Liver (tissue), 8 donors: ENCODE measurements at regions not wholly inside any gene's neighbourhood (a gene's known extent, or its start where the extent isn't known, plus 50 kb on each side); places are given as distances from the start of the nearest gene placed in this dataset.

ENCODE experiments used
- DNase-seq: peaks from one replicate; pipeline ENCODE4 v3.0.0-alpha.2; 2017; ENCODE audit warnings: low spot score
- H3K27ac ChIP-seq, 2 donors: one replicate each; pipeline ENCODE4 v1.7.0; 2013; ENCODE audit warnings: inconsistent platforms in 2 of 2, low read length in 2 of 2, control low read depth in 1 of 2, low read depth in 1 of 2, mild to moderate bottlenecking in 1 of 2
- H3K27me3 ChIP-seq, 4 donors: one replicate each; pipeline versions ENCODE4 v1.6.1 to v1.7.0; 2013; ENCODE audit warnings: low read length in 3 of 4, inconsistent platforms in 1 of 4, mild to moderate bottlenecking in 1 of 4, moderate library complexity in 1 of 4; ENCODE audit not compliant: control insufficient read depth in 4 of 4, insufficient read depth in 4 of 4
- H3K36me3 ChIP-seq, 4 donors: one replicate each; pipeline versions ENCODE4 v1.6.1 to v1.7.0; 2013; ENCODE audit warnings: low read length in 3 of 4, mild to moderate bottlenecking in 3 of 4, low read depth in 1 of 4, moderate library complexity in 1 of 4; ENCODE audit not compliant: control insufficient read depth in 4 of 4, insufficient read depth in 3 of 4
- H3K4me1 ChIP-seq, 4 donors: one replicate each; pipeline versions ENCODE4 v1.6.1 to v1.7.0; 2013; ENCODE audit warnings: low read length in 3 of 4, mild to moderate bottlenecking in 3 of 4, moderate library complexity in 1 of 4; ENCODE audit not compliant: control insufficient read depth in 4 of 4, insufficient read depth in 4 of 4
- H3K4me3 ChIP-seq, 3 donors: one replicate each; pipeline versions ENCODE4 v1.6.1 to v1.7.0; 2013; ENCODE audit warnings: low read length in 3 of 3, control low read depth in 1 of 3, low read depth in 1 of 3, mild to moderate bottlenecking in 1 of 3
- H3K9ac ChIP-seq, 2 donors: one replicate each; pipeline ENCODE4 v1.7.0; 2013; ENCODE audit warnings: low read length in 2 of 2, mild to moderate bottlenecking in 2 of 2, moderate library complexity in 2 of 2, control low read depth in 1 of 2, low read depth in 1 of 2
- H3K9me3 ChIP-seq, 4 donors: one replicate each; pipeline versions ENCODE4 v1.6.1 to v1.7.0; 2013; ENCODE audit warnings: low read length in 3 of 4; ENCODE audit not compliant: control insufficient read depth in 4 of 4
- EGR1 ChIP-seq, 2 donors: IDR thresholded peaks; 2 replicates each; pipeline ENCODE4 v1.6.1; 2016 to 2018; ENCODE audit warnings: antibody characterized with exemption in 2 of 2, low read depth in 2 of 2
- FOXA1 ChIP-seq: IDR thresholded peaks from 2 replicates; pipeline ENCODE4 v1.6.1; 2016; ENCODE audit warnings: antibody characterized with exemption
- FOXA2 ChIP-seq: IDR thresholded peaks from 2 replicates; pipeline ENCODE4 v1.6.1; 2016; ENCODE audit warnings: antibody characterized with exemption
- GABPA ChIP-seq, 2 donors: IDR thresholded peaks in 1 of 2; conservative IDR thresholded peaks in 1 of 2; 2 replicates each; pipeline ENCODE4 v1.6.1; 2016; ENCODE audit warnings: antibody characterized with exemption in 2 of 2, mild to moderate bottlenecking in 1 of 2, moderate library complexity in 1 of 2
- HNF4A ChIP-seq, 2 donors: conservative IDR thresholded peaks; 2 replicates each; pipeline ENCODE4 v1.6.1; 2016; ENCODE audit warnings: antibody characterized with exemption in 2 of 2, mild to moderate bottlenecking in 2 of 2
- HNF4G ChIP-seq: IDR thresholded peaks from 2 replicates; pipeline ENCODE4 v1.6.1; 2016; ENCODE audit warnings: antibody characterized with exemption
- JUND ChIP-seq, 2 donors: IDR thresholded peaks; 2 replicates each; pipeline ENCODE4 v1.6.1; 2016; ENCODE audit warnings: antibody characterized with exemption in 2 of 2
- NR2F2 ChIP-seq: IDR thresholded peaks from 2 replicates; pipeline ENCODE4 v1.6.1; 2016; ENCODE audit warnings: antibody characterized with exemption
- RAD21 ChIP-seq, 2 donors: IDR thresholded peaks; 2 replicates each; pipeline ENCODE4 v1.6.1; 2016; ENCODE audit warnings: antibody characterized with exemption in 2 of 2, mild to moderate bottlenecking in 2 of 2
- RXRA ChIP-seq, 2 donors: IDR thresholded peaks; 2 replicates each; pipeline ENCODE4 v1.6.1; 2017 to 2018; ENCODE audit warnings: antibody characterized with exemption in 2 of 2, mild to moderate bottlenecking in 1 of 2
- SP1 ChIP-seq: IDR thresholded peaks from 2 replicates; pipeline ENCODE4 v1.6.1; 2018; ENCODE audit warnings: antibody characterized with exemption, mild to moderate bottlenecking
- YY1 ChIP-seq: IDR thresholded peaks from 2 replicates; pipeline ENCODE4 v1.6.1; 2016; ENCODE audit warnings: antibody characterized with exemption, mild to moderate bottlenecking
- WGBS: extraction: QIAGEN DNeasy Blood & Tissue Kit; methylation state at CpG from one replicate; pipeline ENCODE4 v1.1.7; 2013; 5-methylcytosine and 5-hydroxymethylcytosine counted together
- TF ChIP-seq, protein P1 (sequence below): fragments of 150-350 bp; IDR thresholded peaks from 2 replicates; pipeline ENCODE4 v1.5.1; 2017; ENCODE audit warnings: improper control_type of control experiment, low read depth, low read length; ENCODE audit not compliant: missing input control
- TF ChIP-seq, protein P2 (sequence below): IDR thresholded peaks from 2 replicates; pipeline ENCODE4 v1.6.1; 2016; ENCODE audit warnings: antibody characterized with exemption
- TF ChIP-seq, protein P3 (sequence below): IDR thresholded peaks from 2 replicates; pipeline ENCODE4 v1.6.1; 2016; ENCODE audit warnings: antibody characterized with exemption
- TF ChIP-seq, protein P4 (sequence below): IDR thresholded peaks from 2 replicates; pipeline ENCODE4 v1.6.1; 2016; ENCODE audit warnings: antibody characterized with exemption
- TF ChIP-seq, protein P5 (sequence below): IDR thresholded peaks from 2 replicates; pipeline ENCODE4 v1.6.1; 2016; ENCODE audit warnings: antibody characterized with exemption, mild to moderate bottlenecking
- donor health status: healthy.
- donor health status: healthy.
- donor health status: healthy.
- donor health status: healthy.
- donor health status: healthy.

DNA sequence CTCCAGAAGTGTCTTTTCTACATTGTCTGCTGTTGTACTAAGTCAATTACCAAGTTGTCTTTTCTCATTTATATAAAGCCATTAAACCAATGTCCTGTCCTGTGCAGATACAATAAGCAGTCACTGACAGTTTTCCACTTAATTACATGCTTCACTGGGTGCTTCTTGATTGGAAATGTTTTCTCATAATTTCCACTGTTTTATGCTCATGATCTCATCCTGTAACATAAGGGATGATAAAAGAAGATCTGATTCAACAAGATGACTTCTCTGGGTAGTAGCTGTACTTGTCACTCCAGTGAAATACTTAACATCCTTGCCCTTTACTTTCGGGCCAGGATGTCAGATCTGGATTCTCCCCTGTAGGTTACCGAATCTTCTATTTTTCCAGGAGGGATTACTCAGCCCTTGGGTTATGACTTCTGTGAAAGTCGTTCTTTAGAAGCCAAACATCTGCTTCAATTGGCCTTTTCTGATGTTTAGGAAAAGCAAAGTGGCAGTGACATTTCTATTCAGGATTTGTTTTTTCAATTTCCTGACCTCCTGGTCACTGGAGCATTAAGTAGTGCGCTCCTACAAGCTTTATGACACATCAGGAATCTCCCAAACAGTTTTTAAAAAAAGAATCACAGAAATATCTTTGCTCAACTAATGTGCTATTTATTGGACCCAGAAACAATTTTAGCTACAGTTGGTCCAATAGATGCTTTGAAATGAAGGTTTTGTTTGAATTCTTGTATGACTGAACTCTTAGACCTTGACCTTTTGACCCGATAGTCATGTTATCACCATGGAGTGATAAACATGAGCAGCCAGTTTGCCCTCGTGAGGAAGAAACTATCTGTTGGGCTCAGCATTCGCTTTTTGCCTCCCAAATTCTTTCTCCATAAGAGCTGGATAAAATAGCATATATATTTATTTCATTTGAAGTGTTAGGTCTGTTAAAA is 234.5 kb upstream of the SSTR1 start:
- Histone ChIP-seq H3K4me1 (no peaks in the 10 kb centered on the region), H3K9me3 (no peaks in the 10 kb centered on the region), H3K36me3 (no peaks in the 10 kb centered on the region), H3K27ac (no peak overlapping the region), H3K4me3 (no peak overlapping the region), H3K9ac (no peak overlapping the region), H3K27me3 (no peaks in the 10 kb centered on the region)
- TF ChIP-seq NR2F2 = no peak
- TF ChIP-seq GABPA (IDR thresholded peaks at IDR 0.05 in 1 of 2, conservative IDR thresholded peaks at IDR 0.05 in 1 of 2) = no peak
- TF ChIP-seq, protein P1, sequence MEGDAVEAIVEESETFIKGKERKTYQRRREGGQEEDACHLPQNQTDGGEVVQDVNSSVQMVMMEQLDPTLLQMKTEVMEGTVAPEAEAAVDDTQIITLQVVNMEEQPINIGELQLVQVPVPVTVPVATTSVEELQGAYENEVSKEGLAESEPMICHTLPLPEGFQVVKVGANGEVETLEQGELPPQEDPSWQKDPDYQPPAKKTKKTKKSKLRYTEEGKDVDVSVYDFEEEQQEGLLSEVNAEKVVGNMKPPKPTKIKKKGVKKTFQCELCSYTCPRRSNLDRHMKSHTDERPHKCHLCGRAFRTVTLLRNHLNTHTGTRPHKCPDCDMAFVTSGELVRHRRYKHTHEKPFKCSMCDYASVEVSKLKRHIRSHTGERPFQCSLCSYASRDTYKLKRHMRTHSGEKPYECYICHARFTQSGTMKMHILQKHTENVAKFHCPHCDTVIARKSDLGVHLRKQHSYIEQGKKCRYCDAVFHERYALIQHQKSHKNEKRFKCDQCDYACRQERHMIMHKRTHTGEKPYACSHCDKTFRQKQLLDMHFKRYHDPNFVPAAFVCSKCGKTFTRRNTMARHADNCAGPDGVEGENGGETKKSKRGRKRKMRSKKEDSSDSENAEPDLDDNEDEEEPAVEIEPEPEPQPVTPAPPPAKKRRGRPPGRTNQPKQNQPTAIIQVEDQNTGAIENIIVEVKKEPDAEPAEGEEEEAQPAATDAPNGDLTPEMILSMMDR = no peak
- TF ChIP-seq, protein P2, sequence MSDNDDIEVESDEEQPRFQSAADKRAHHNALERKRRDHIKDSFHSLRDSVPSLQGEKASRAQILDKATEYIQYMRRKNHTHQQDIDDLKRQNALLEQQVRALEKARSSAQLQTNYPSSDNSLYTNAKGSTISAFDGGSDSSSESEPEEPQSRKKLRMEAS = no peak
- TF ChIP-seq EGR1 (IDR thresholded peaks at IDR 0.05; ENCODE audit: low read depth in 2 of 2) = no peak
- TF ChIP-seq HNF4A (conservative IDR thresholded peaks at IDR 0.05) = no peak
- TF ChIP-seq RXRA (IDR thresholded peaks at IDR 0.05) = no peak
- TF ChIP-seq, protein P3, sequence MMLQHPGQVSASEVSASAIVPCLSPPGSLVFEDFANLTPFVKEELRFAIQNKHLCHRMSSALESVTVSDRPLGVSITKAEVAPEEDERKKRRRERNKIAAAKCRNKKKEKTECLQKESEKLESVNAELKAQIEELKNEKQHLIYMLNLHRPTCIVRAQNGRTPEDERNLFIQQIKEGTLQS = no peak
- no peak for TF ChIP-seq JUND (IDR thresholded peaks at IDR 0.05)
- no peak for TF ChIP-seq YY1
- TF ChIP-seq, protein P4, sequence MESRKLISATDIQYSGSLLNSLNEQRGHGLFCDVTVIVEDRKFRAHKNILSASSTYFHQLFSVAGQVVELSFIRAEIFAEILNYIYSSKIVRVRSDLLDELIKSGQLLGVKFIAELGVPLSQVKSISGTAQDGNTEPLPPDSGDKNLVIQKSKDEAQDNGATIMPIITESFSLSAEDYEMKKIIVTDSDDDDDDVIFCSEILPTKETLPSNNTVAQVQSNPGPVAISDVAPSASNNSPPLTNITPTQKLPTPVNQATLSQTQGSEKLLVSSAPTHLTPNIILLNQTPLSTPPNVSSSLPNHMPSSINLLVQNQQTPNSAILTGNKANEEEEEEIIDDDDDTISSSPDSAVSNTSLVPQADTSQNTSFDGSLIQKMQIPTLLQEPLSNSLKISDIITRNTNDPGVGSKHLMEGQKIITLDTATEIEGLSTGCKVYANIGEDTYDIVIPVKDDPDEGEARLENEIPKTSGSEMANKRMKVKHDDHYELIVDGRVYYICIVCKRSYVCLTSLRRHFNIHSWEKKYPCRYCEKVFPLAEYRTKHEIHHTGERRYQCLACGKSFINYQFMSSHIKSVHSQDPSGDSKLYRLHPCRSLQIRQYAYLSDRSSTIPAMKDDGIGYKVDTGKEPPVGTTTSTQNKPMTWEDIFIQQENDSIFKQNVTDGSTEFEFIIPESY = no peak
- TF ChIP-seq, protein P5, sequence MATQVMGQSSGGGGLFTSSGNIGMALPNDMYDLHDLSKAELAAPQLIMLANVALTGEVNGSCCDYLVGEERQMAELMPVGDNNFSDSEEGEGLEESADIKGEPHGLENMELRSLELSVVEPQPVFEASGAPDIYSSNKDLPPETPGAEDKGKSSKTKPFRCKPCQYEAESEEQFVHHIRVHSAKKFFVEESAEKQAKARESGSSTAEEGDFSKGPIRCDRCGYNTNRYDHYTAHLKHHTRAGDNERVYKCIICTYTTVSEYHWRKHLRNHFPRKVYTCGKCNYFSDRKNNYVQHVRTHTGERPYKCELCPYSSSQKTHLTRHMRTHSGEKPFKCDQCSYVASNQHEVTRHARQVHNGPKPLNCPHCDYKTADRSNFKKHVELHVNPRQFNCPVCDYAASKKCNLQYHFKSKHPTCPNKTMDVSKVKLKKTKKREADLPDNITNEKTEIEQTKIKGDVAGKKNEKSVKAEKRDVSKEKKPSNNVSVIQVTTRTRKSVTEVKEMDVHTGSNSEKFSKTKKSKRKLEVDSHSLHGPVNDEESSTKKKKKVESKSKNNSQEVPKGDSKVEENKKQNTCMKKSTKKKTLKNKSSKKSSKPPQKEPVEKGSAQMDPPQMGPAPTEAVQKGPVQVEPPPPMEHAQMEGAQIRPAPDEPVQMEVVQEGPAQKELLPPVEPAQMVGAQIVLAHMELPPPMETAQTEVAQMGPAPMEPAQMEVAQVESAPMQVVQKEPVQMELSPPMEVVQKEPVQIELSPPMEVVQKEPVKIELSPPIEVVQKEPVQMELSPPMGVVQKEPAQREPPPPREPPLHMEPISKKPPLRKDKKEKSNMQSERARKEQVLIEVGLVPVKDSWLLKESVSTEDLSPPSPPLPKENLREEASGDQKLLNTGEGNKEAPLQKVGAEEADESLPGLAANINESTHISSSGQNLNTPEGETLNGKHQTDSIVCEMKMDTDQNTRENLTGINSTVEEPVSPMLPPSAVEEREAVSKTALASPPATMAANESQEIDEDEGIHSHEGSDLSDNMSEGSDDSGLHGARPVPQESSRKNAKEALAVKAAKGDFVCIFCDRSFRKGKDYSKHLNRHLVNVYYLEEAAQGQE = no peak
- no peak for TF ChIP-seq SP1
- TF ChIP-seq RAD21 (IDR thresholded peaks at IDR 0.05) = no peak
- TF ChIP-seq HNF4G = no peak
- no peak for TF ChIP-seq FOXA2
- TF ChIP-seq FOXA1 = no peak
- no peak for DNase-seq
- 61% methylated on average over 7 of the region's 7 CpGs for WGBS
